ENCODE measurements at regions not wholly inside any gene's neighbourhood (a gene's known extent, or its start where the extent isn't known, plus 50 kb on each side); places are given as distances from the start of the nearest gene placed in this dataset.

DNA sequence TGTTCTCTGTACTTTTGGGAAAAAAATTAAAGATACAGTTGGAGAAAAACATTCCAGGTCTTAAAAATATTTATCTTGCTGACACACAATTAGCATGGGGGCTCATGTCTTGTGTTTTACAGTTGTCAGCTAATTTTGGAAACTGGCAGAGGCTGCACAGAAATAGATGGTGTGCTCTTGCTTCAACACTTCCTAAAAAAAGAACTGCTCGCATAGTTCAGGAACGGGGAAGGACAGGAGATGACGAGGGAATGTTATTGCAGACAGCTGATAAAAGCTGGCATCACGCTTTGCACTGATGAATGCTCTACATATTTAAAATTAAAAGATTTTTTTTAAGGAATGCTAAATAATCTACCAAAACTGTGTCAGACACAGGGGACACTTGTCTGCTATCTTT, 103.5 kb upstream of the CELF2 start:
- H3K9me2 ChIP-seq (ENCODE audit: insufficient read depth), result no peaks in the 10 kb centered on the region
- H2AFZ ChIP-seq (ENCODE audit: low read depth, low read length, poor library complexity, severe bottlenecking), result no peak overlapping the region
- ChIA-PET POLR2A (no interaction called here), RAD21 (ENCODE audit: low non-redundant PET in 1 of 2, low total read pairs in 2 of 2, uncharacterized antibody in 2 of 2, unreplicated experiment in 2 of 2) (no interaction called here), CTCF (no interaction called here)
- no peaks in the 10 kb centered on the region for H4K20me1 ChIP-seq (ENCODE audit: insufficient read depth)
- H3K79me2 ChIP-seq (ENCODE audit: insufficient read depth, low read length), result no peaks in the 10 kb centered on the region
- H3K27me3 ChIP-seq (ENCODE audit: insufficient read depth, low read length), result no peaks in the 10 kb centered on the region
- intact Hi-C loops (cut with micrococcal nuclease), result no loop called here
- TF ChIP-seq YY1 (IDR thresholded peaks at IDR 0.05; ENCODE audit: extremely low read depth, insufficient replicate concordance, low read depth, low read length), result no peak
- no peak for TF ChIP-seq CEBPB (IDR thresholded peaks at IDR 0.05; ENCODE audit: low read depth)
- no peak for TF ChIP-seq EZH2 (IDR thresholded peaks at IDR 0.05)
- no peak for TF ChIP-seq EZH2phosphoT487 (IDR thresholded peaks at IDR 0.05; ENCODE audit: borderline replicate concordance)
- no peak for TF ChIP-seq ZFX (IDR thresholded peaks at IDR 0.05)
- TF ChIP-seq, protein P1, sequence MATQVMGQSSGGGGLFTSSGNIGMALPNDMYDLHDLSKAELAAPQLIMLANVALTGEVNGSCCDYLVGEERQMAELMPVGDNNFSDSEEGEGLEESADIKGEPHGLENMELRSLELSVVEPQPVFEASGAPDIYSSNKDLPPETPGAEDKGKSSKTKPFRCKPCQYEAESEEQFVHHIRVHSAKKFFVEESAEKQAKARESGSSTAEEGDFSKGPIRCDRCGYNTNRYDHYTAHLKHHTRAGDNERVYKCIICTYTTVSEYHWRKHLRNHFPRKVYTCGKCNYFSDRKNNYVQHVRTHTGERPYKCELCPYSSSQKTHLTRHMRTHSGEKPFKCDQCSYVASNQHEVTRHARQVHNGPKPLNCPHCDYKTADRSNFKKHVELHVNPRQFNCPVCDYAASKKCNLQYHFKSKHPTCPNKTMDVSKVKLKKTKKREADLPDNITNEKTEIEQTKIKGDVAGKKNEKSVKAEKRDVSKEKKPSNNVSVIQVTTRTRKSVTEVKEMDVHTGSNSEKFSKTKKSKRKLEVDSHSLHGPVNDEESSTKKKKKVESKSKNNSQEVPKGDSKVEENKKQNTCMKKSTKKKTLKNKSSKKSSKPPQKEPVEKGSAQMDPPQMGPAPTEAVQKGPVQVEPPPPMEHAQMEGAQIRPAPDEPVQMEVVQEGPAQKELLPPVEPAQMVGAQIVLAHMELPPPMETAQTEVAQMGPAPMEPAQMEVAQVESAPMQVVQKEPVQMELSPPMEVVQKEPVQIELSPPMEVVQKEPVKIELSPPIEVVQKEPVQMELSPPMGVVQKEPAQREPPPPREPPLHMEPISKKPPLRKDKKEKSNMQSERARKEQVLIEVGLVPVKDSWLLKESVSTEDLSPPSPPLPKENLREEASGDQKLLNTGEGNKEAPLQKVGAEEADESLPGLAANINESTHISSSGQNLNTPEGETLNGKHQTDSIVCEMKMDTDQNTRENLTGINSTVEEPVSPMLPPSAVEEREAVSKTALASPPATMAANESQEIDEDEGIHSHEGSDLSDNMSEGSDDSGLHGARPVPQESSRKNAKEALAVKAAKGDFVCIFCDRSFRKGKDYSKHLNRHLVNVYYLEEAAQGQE (IDR thresholded peaks at IDR 0.05; ENCODE audit: low read depth), result no peak
- TF ChIP-seq SP1 (IDR thresholded peaks at IDR 0.05; ENCODE audit: low read depth), result no peak
- no peak for TF ChIP-seq SRF (IDR thresholded peaks at IDR 0.05; ENCODE audit: low read depth)
- TF ChIP-seq ZNF274 (IDR thresholded peaks at IDR 0.05; ENCODE audit: low read depth, low read length), result no peak
- TF ChIP-seq, protein P2, sequence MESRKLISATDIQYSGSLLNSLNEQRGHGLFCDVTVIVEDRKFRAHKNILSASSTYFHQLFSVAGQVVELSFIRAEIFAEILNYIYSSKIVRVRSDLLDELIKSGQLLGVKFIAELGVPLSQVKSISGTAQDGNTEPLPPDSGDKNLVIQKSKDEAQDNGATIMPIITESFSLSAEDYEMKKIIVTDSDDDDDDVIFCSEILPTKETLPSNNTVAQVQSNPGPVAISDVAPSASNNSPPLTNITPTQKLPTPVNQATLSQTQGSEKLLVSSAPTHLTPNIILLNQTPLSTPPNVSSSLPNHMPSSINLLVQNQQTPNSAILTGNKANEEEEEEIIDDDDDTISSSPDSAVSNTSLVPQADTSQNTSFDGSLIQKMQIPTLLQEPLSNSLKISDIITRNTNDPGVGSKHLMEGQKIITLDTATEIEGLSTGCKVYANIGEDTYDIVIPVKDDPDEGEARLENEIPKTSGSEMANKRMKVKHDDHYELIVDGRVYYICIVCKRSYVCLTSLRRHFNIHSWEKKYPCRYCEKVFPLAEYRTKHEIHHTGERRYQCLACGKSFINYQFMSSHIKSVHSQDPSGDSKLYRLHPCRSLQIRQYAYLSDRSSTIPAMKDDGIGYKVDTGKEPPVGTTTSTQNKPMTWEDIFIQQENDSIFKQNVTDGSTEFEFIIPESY (IDR thresholded peaks at IDR 0.05; ENCODE audit: extremely low read depth, insufficient replicate concordance, low read length), result no peak
- TF ChIP-seq TCF7L2 (IDR thresholded peaks at IDR 0.05; ENCODE audit: borderline replicate concordance, extremely low read depth, insufficient read depth, insufficient read length), result no peak
- no peak for TF ChIP-seq POLR2A (IDR thresholded peaks at IDR 0.05; ENCODE audit: borderline replicate concordance, extremely low read depth, insufficient read depth, insufficient read length)
- TF ChIP-seq, protein P3, sequence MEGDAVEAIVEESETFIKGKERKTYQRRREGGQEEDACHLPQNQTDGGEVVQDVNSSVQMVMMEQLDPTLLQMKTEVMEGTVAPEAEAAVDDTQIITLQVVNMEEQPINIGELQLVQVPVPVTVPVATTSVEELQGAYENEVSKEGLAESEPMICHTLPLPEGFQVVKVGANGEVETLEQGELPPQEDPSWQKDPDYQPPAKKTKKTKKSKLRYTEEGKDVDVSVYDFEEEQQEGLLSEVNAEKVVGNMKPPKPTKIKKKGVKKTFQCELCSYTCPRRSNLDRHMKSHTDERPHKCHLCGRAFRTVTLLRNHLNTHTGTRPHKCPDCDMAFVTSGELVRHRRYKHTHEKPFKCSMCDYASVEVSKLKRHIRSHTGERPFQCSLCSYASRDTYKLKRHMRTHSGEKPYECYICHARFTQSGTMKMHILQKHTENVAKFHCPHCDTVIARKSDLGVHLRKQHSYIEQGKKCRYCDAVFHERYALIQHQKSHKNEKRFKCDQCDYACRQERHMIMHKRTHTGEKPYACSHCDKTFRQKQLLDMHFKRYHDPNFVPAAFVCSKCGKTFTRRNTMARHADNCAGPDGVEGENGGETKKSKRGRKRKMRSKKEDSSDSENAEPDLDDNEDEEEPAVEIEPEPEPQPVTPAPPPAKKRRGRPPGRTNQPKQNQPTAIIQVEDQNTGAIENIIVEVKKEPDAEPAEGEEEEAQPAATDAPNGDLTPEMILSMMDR (IDR thresholded peaks at IDR 0.05 in 2 of 3, conservative IDR thresholded peaks at IDR 0.05 in 1 of 3; ENCODE audit: borderline replicate concordance in 1 of 3, insufficient read depth in 1 of 3, low read depth in 2 of 3, low read length in 2 of 3), result no peak
- TF ChIP-seq, protein P4, sequence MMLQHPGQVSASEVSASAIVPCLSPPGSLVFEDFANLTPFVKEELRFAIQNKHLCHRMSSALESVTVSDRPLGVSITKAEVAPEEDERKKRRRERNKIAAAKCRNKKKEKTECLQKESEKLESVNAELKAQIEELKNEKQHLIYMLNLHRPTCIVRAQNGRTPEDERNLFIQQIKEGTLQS (IDR thresholded peaks at IDR 0.05), result no peak
- no peak overlapping the region for H3K9ac ChIP-seq (ENCODE audit: low read length)
- H3K9me3 ChIP-seq (ENCODE audit: control insufficient read depth in 1 of 2, insufficient read depth in 1 of 2, low read depth in 1 of 2, low read length in 2 of 2), result peaks cover 0 to 15% of the 10 kb centered on the region in 2 experiments; a peak in 2 of 4 replicates
- no peak for ATAC-seq
- no peaks in the 10 kb centered on the region for H3K36me3 ChIP-seq (ENCODE audit: control insufficient read depth in 1 of 2, insufficient read depth in 2 of 2, low read length in 2 of 2)
- no peak overlapping the region for H3K4me3 ChIP-seq (replicated peaks in 1 of 2; ENCODE audit: low read depth in 1 of 2, low read length in 2 of 2)
- no peaks in the 10 kb centered on the region for H3K4me1 ChIP-seq (ENCODE audit: control insufficient read depth in 1 of 2, insufficient read depth in 2 of 2, low read length in 2 of 2)
- BruUV-seq (replicated peaks), result no TSS peak
- H3K27ac ChIP-seq (ENCODE audit: low read depth, low read length), result no peak overlapping the region
- no peak overlapping the region for H3K4me2 ChIP-seq (ENCODE audit: low read length)
- DNase-seq (ENCODE audit: low read depth, low spot score), result no peak

Data from HCT116 (cell line).